ENCODE measurements at regions not wholly inside any gene's neighbourhood (a gene's known extent, or its start where the extent isn't known, plus 50 kb on each side); places are given as distances from the start of the nearest gene placed in this dataset.

GRCh38 chr14:105848570-105848969 is 322.2 kb downstream of the TMEM121 start:
- ATAC-seq (no peak), DNase-seq (ENCODE audit: low spot score) (no peak), FAIRE-seq (no peak)
- Histone ChIP-seq H3K9ac (ENCODE audit: insufficient read depth, low read depth, low read length) (no peak overlapping the region), H3K27ac (ENCODE audit: extremely low read length, insufficient read depth, low read length) (no peak overlapping the region), H3K4me2 (ENCODE audit: low read depth, low read length) (no peak overlapping the region), H3K4me3 (replicated peaks in 1 of 3; ENCODE audit: insufficient read depth in 1 of 3, low read depth in 2 of 3, low read length in 3 of 3) (no peak overlapping the region), H3K4me1 (ENCODE audit: insufficient read depth, low read length) (no peaks in the 10 kb centered on the region), H2AFZ (ENCODE audit: low read length) (no peak overlapping the region), H4K20me1 (ENCODE audit: insufficient read depth, low read length) (no peaks in the 10 kb centered on the region), H3K27me3 (ENCODE audit: control insufficient read depth in 1 of 2, insufficient read depth in 2 of 2, low read length in 2 of 2) (peaks cover 10 to 55% of the 10 kb centered on the region in 2 experiments; a peak in 3 of 5 replicates), H3K36me3 (replicated peaks in 1 of 2; ENCODE audit: control insufficient read depth in 1 of 2, insufficient read depth in 2 of 2, low read length in 2 of 2) (no peaks in the 10 kb centered on the region), H3K79me2 (ENCODE audit: insufficient read depth, low read length) (no peaks in the 10 kb centered on the region), H3K9me3 (ENCODE audit: low read length) (no peaks in the 10 kb centered on the region)
- WGBS (ENCODE audit: low lambda C conversion rate) = 0% methylated on average over 2 of the region's 2 CpGs
- in situ Hi-C loops (cut with HindIII; ENCODE audit: extremely low pct_ligation_motif_present, low pct_unique_long_range_greater_than_20kb) (no loop called here), intact Hi-C loops (cut with micrococcal nuclease; ENCODE audit: unreplicated experiment) (no loop called here)
- no peak for TF ChIP-seq SRSF1 (optimal IDR thresholded peaks at IDR 0.05; ENCODE audit: low read depth, low read length)
- POLR2A ChIA-PET = no interaction called here
- CTCF ChIA-PET (ENCODE audit: low intra/inter-chr PET ratio, low total read pairs) = no interaction called here
- BruUV-seq (replicated peaks) = no TSS peak

DNA sequence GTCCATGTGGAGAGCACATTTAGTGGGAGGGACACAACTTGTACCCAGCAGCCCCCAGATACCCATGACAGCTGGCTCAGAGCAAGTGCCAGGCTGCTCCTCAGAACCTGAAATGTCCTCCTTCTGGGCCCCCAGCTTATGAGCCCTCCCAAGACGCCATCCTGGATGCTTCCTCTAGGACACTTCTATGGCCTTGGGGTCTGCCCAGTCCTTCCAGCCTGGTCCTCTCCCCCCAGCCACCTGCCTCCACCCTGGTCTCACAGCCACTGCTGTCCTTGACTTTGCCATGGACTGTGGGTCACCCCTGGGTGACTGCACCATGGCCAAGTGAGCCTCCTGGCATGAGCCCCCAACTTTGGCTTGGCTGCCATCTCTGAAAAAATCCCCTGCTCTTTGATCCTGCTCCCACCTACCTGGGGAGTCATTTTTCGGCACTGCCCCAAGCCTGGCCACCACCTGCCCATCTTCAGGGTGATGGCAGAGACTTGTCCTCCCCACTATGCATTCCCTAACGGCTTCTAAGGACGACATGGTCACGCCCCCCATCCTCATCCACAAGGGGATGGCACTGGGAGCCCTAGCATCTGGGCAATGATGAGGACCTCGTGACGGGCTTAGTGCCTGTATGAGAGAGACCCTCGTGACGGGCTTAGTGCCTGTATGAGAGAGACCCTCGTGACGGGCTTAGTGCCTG is 323.7 kb downstream of the TMEM121 start:
- FAIRE-seq (no peak), ATAC-seq (no peak), DNase-seq (ENCODE audit: low spot score) (no peak)
- H3K27ac ChIP-seq (ENCODE audit: extremely low read length, insufficient read depth, low read length) = no peak overlapping the region
- H3K79me2 ChIP-seq (ENCODE audit: insufficient read depth, low read length) = no peaks in the 10 kb centered on the region
- no peaks in the 10 kb centered on the region for H3K4me1 ChIP-seq (ENCODE audit: insufficient read depth, low read length)
- intact Hi-C loops (cut with micrococcal nuclease; ENCODE audit: unreplicated experiment) = no loop called here
- ChIA-PET CTCF (ENCODE audit: low intra/inter-chr PET ratio, low total read pairs) (no interaction called here), POLR2A (no interaction called here)
- H3K4me2 ChIP-seq (ENCODE audit: low read depth, low read length) = no peak overlapping the region
- H3K9me3 ChIP-seq (ENCODE audit: low read length) = no peaks in the 10 kb centered on the region
- H3K9ac ChIP-seq (ENCODE audit: insufficient read depth, low read depth, low read length) = no peak overlapping the region
- H2AFZ ChIP-seq (ENCODE audit: low read length) = no peak overlapping the region
- 0% methylated on average over 2 of the region's 11 CpGs for WGBS (ENCODE audit: low lambda C conversion rate)
- H4K20me1 ChIP-seq (ENCODE audit: insufficient read depth, low read length) = no peaks in the 10 kb centered on the region
- BruUV-seq (replicated peaks) = no TSS peak
- H3K36me3 ChIP-seq (replicated peaks in 1 of 2; ENCODE audit: control insufficient read depth in 1 of 2, insufficient read depth in 2 of 2, low read length in 2 of 2) = no peaks in the 10 kb centered on the region
- no peak overlapping the region for H3K4me3 ChIP-seq (replicated peaks in 1 of 3; ENCODE audit: insufficient read depth in 1 of 3, low read depth in 2 of 3, low read length in 3 of 3)
- in situ Hi-C loops (cut with HindIII; ENCODE audit: extremely low pct_ligation_motif_present, low pct_unique_long_range_greater_than_20kb) = no loop called here
- peaks cover 10 to 61% of the 10 kb centered on the region in 2 experiments; a peak in 4 of 5 replicates for H3K27me3 ChIP-seq (ENCODE audit: control insufficient read depth in 1 of 2, insufficient read depth in 2 of 2, low read length in 2 of 2)
- TF ChIP-seq NCOA1 (CRISPR knock-in tag; IDR thresholded peaks at IDR 0.05) (no peak), SRSF1 (optimal IDR thresholded peaks at IDR 0.05; ENCODE audit: low read depth, low read length) (no peak), ZNF142 (CRISPR knock-in tag; IDR thresholded peaks at IDR 0.05) (no peak), ZNF562 (CRISPR knock-in tag; IDR thresholded peaks at IDR 0.05; ENCODE audit: borderline replicate concordance) (no peak), SUZ12 (IDR thresholded peaks at IDR 0.05; ENCODE audit: low read depth, low read length) (no peak), MAX (IDR thresholded peaks at IDR 0.05) (no peak), CERS6 (CRISPR knock-in tag; IDR thresholded peaks at IDR 0.05) (no peak)
- TF ChIP-seq, protein P1, sequence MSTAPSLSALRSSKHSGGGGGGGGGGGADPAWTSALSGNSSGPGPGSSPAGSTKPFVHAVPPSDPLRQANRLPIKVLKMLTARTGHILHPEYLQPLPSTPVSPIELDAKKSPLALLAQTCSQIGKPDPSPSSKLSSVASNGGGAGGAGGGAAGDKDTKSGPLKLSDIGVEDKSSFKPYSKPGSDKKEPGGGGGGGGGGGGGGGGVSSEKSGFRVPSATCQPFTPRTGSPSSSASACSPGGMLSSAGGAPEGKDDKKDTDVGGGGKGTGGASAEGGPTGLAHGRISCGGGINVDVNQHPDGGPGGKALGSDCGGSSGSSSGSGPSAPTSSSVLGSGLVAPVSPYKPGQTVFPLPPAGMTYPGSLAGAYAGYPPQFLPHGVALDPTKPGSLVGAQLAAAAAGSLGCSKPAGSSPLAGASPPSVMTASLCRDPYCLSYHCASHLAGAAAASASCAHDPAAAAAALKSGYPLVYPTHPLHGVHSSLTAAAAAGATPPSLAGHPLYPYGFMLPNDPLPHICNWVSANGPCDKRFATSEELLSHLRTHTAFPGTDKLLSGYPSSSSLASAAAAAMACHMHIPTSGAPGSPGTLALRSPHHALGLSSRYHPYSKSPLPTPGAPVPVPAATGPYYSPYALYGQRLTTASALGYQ (CRISPR knock-in tag; IDR thresholded peaks at IDR 0.05) = no peak

All from HepG2 (cell line).